PC-3 (cell line): ENCODE measurements at regions not wholly inside any gene's neighbourhood (a gene's known extent, or its start where the extent isn't known, plus 50 kb on each side); places are given as distances from the start of the nearest gene placed in this dataset.

Experiments
- ATAC-seq: fragments of 200-7000 bp; cut with Tn5 transposase; 2 replicates; pipeline ENCODE4 v1.9.1; 2020; ENCODE audit warnings: mild to moderate bottlenecking, moderate library complexity
- BruUV-seq: library from RNA; stranded (reverse); fragments of 400-500 nt; replicated peaks from 2 replicates; lab custom pipeline; 2021; lab: Mats Ljungman, UMichigan
- CTCF ChIA-PET: fragments of 300-600 bp; sonication (Branson Sonifier 250); formaldehyde crosslinking; loops from one replicate; lab custom pipeline; 2022; ENCODE audit warnings: antibody characterized with exemption; lab: Charles Lee
- POLR2A ChIA-PET: fragments of 300-600 bp; sonication (Branson Sonifier 250); formaldehyde crosslinking; loops from one replicate; lab custom pipeline; 2022; ENCODE audit warnings: antibody characterized with exemption; ENCODE audit not compliant: unreplicated experiment; lab: Charles Lee
- DNase-seq: peaks from one replicate; pipeline ENCODE4 v3.0.0-alpha.2; 2015
- H2AFZ ChIP-seq: fragments of 300-600 bp; sonication (generic); 2 replicates; pipeline ENCODE4 v1.6.0; 2016; ENCODE audit warnings: antibody characterized with exemption, low read length
- H3F3A ChIP-seq: fragments of 300-600 bp; sonication (generic); one replicate; pipeline ENCODE4 v1.6.0; 2017; ENCODE audit warnings: antibody characterized with exemption, low read length, control low read depth, mild to moderate bottlenecking; ENCODE audit not compliant: unreplicated experiment
- H3K27ac ChIP-seq: fragments of 300-600 bp; sonication (generic); 2 replicates; pipeline ENCODE4 v1.5.1; 2016; ENCODE audit warnings: mild to moderate bottlenecking, low read length
- H3K27me3 ChIP-seq: fragments of 300-600 bp; sonication (generic); 2 replicates; pipeline ENCODE4 v1.6.1; 2016; ENCODE audit warnings: low read length, mixed read lengths
- H3K36me3 ChIP-seq: fragments of 300-600 bp; sonication (generic); 2 replicates; pipeline ENCODE4 v1.6.1; 2016; ENCODE audit warnings: low read depth, mixed run types, low read length, mixed read lengths
- H3K4me1 ChIP-seq: fragments of 300-600 bp; sonication (generic); 2 replicates; pipeline ENCODE4 v1.5.1; 2016; ENCODE audit warnings: low read length; ENCODE audit not compliant: insufficient read depth
- H3K4me2 ChIP-seq: fragments of 300-600 bp; sonication (generic); 2 replicates; pipeline ENCODE4 v1.6.0; 2016; ENCODE audit warnings: low read length
- H3K4me3 ChIP-seq: fragments of 300-600 bp; sonication (generic); 2 replicates; pipeline ENCODE4 v1.5.1; 2016; ENCODE audit warnings: mild to moderate bottlenecking, low read length, mixed read lengths
- H3K79me2 ChIP-seq: fragments of 300-600 bp; sonication (generic); 2 replicates; pipeline ENCODE4 v1.6.1; 2017; ENCODE audit warnings: low read length, mixed read lengths
- H3K9ac ChIP-seq: fragments of 300-600 bp; sonication (generic); 2 replicates; pipeline ENCODE4 v1.6.0; 2016; ENCODE audit warnings: mild to moderate bottlenecking, low read length
- H3K9me2 ChIP-seq: fragments of 300-600 bp; sonication (generic); replicated peaks from 2 replicates; pipeline ENCODE4 v1.6.1; 2016; ENCODE audit warnings: mixed run types, low read length, mixed read lengths
- H3K9me3 ChIP-seq: fragments of 300-600 bp; sonication (generic); 2 replicates; pipeline ENCODE4 v1.6.1; 2016; ENCODE audit warnings: low read length, mixed read lengths
- H4K20me1 ChIP-seq: fragments of 300-600 bp; sonication (generic); 2 replicates; pipeline ENCODE4 v1.6.1; 2016; ENCODE audit warnings: low read length, mixed read lengths
- CTCF ChIP-seq: fragments of 300-600 bp; sonication (generic); conservative IDR thresholded peaks from 2 replicates; pipeline ENCODE4 v1.5.1; 2017; ENCODE audit warnings: antibody characterized with exemption, low read depth, mild to moderate bottlenecking, low read length
- EZH2 ChIP-seq: fragments of 300-600 bp; sonication (generic); IDR thresholded peaks from one replicate; pipeline ENCODE4 v1.6.1; 2017; ENCODE audit warnings: antibody characterized with exemption, mild to moderate bottlenecking, low read length; ENCODE audit not compliant: unreplicated experiment
- EZH2phosphoT487 ChIP-seq: fragments of 300-600 bp; sonication (generic); IDR thresholded peaks from 2 replicates; pipeline ENCODE4 v1.6.1; 2018; ENCODE audit warnings: mild to moderate bottlenecking, antibody characterized with exemption, low read length, borderline replicate concordance
- intact Hi-C: fragments of 100-400 bp; cut with micrococcal nuclease; formaldehyde crosslinking; loops from 2 replicates; pipeline ENCODE4 v1.9.0; 2023

GRCh38 chr2:67500541-67500940 lies 103.4 kb downstream of the ETAA1 start:
- no peak overlapping the region for H3K9ac ChIP-seq
- H3K79me2 ChIP-seq: no peaks in the 10 kb centered on the region
- H2AFZ ChIP-seq: no peak overlapping the region
- no peaks in the 10 kb centered on the region for H3K36me3 ChIP-seq
- ATAC-seq (no peak), DNase-seq (no peak)
- H3K9me3 ChIP-seq: no peaks in the 10 kb centered on the region
- no TSS peak for BruUV-seq
- no peak overlapping the region for H3K4me3 ChIP-seq
- CTCF ChIA-PET: no interaction called here
- POLR2A ChIA-PET: no interaction called here
- no peak for TF ChIP-seq CTCF
- TF ChIP-seq EZH2: no peak
- H3K4me1 ChIP-seq: peaks cover 13% of the 10 kb centered on the region; the same call in 1 of the 2 replicates
- no peaks in the 10 kb centered on the region for H3F3A ChIP-seq
- H3K9me2 ChIP-seq: no peaks in the 10 kb centered on the region
- no peak overlapping the region for H3K27ac ChIP-seq
- no peak overlapping the region for H3K4me2 ChIP-seq
- H3K27me3 ChIP-seq: no peaks in the 10 kb centered on the region
- intact Hi-C loops: no loop called here
- no peaks in the 10 kb centered on the region for H4K20me1 ChIP-seq

- POLR2A ChIA-PET: no interaction called here
- no peak overlapping the region for H3K9ac ChIP-seq
- DNase-seq: no peak
- H3K4me2 ChIP-seq: no peak overlapping the region
- peaks cover 13% of the 10 kb centered on the region; the same call in 1 of the 2 replicates for H3K4me1 ChIP-seq
- H3K79me2 ChIP-seq: no peaks in the 10 kb centered on the region
- TF ChIP-seq EZH2: no peak
- TF ChIP-seq CTCF: no peak
- no peak for TF ChIP-seq EZH2phosphoT487
- H4K20me1 ChIP-seq: no peaks in the 10 kb centered on the region
- no peaks in the 10 kb centered on the region for H3K9me3 ChIP-seq
- ATAC-seq: no peak
- no peak overlapping the region for H3K4me3 ChIP-seq
- no peaks in the 10 kb centered on the region for H3K36me3 ChIP-seq
- H3F3A ChIP-seq: no peaks in the 10 kb centered on the region
- H3K9me2 ChIP-seq: no peaks in the 10 kb centered on the region
- CTCF ChIA-PET: no interaction called here
- intact Hi-C loops: no loop called here
- no peak overlapping the region for H2AFZ ChIP-seq
- no peaks in the 10 kb centered on the region for H3K27me3 ChIP-seq
- BruUV-seq: no TSS peak
- no peak overlapping the region for H3K27ac ChIP-seq
Measured at GRCh38 chr2:67502346-67503065, 105.4 kb downstream of the ETAA1 start.

GRCh38 chr2:67503066-67503795 lies 106.1 kb downstream of the ETAA1 start:
- H3K9ac ChIP-seq: no peak overlapping the region
- ATAC-seq: peak; percentile 15; the same call in 1 of the 2 replicates
- no TSS peak for BruUV-seq

More at GRCh38 chr2:67503066-67503795, 106.1 kb downstream of the ETAA1 start:
- Histone ChIP-seq H4K20me1 (no peaks in the 10 kb centered on the region), H3K36me3 (no peaks in the 10 kb centered on the region), H3K79me2 (no peaks in the 10 kb centered on the region), H3K9me3 (no peaks in the 10 kb centered on the region), H3K4me3 (no peak overlapping the region), H3K9me2 (no peaks in the 10 kb centered on the region), H2AFZ (no peak overlapping the region), H3K4me1 (peaks cover 13% of the 10 kb centered on the region; the same call in 1 of the 2 replicates), H3F3A (no peaks in the 10 kb centered on the region), H3K4me2 (no peak overlapping the region), H3K27me3 (no peaks in the 10 kb centered on the region), H3K27ac (peak overlapping the region; percentile 53)
- DNase-seq: peak; percentile 77
- intact Hi-C loops: no loop called here
- ChIA-PET CTCF (no interaction called here), POLR2A (interaction anchor here (0.6 kb wide), 2 partner anchors 69 to 392 kb away, joined by 3 read pairs; no protein-coding TSS in a partner anchor)
- no peak for TF ChIP-seq EZH2
- no peak for TF ChIP-seq CTCF
- TF ChIP-seq EZH2phosphoT487: no peak
